ENCODE measurements at regions not wholly inside any gene's neighbourhood (a gene's known extent, or its start where the extent isn't known, plus 50 kb on each side); places are given as distances from the start of the nearest gene placed in this dataset.

DNA sequence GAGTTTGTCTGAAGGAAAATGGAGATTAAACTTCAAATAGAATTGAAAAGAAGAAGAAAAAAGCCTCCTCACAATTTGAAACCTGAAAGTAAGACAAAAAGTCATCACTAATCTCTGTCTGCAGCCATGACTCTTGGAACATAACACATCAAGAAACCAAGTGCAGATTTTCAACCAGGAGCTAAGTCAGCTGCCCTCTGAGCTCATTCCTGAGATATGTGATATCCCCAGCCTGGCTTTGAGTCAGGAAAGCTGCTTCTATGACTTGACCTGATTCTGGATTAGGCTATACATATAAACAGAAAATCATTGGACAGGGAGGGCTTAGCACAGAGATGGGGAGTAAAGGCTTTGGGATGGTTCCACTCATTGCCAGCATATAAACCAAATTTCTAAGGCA lies 891.4 kb downstream of the TFAP2A start:
- no peak for DNase-seq

- no peak for DNase-seq
These were observed 892.8 kb downstream of the TFAP2A start for GRCh38 chr6:9522101-9522500.

- DNase-seq, result no peak
These were observed 893.7 kb downstream of the TFAP2A start for GRCh38 chr6:9521152-9521530.

GRCh38 chr6:9520417-9521151 lies 894.3 kb downstream of the TFAP2A start:
- no peak for DNase-seq

DNA sequence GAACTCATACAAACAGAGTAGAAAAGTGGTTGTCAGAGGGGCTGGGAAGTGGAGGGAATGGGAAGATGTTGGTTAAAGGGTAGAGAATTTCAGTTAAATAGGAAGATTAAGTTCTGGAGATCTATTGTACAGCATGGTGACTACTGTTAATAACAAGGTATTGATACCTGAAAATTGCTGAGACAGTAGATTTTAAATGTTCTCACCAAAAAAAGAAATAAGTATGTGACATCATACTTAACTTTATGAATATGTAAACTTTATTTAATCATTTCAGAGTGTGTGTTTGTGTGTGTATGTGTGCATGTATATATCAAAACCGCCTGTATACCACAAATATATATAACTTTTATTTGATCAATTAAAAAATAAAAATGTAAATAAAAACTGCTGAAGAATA lies 896.4 kb downstream of the TFAP2A start:
- DNase-seq, result no peak

- no peak for DNase-seq
These were observed 897.1 kb downstream of the TFAP2A start for GRCh38 chr6:9517806-9518205.

DNA sequence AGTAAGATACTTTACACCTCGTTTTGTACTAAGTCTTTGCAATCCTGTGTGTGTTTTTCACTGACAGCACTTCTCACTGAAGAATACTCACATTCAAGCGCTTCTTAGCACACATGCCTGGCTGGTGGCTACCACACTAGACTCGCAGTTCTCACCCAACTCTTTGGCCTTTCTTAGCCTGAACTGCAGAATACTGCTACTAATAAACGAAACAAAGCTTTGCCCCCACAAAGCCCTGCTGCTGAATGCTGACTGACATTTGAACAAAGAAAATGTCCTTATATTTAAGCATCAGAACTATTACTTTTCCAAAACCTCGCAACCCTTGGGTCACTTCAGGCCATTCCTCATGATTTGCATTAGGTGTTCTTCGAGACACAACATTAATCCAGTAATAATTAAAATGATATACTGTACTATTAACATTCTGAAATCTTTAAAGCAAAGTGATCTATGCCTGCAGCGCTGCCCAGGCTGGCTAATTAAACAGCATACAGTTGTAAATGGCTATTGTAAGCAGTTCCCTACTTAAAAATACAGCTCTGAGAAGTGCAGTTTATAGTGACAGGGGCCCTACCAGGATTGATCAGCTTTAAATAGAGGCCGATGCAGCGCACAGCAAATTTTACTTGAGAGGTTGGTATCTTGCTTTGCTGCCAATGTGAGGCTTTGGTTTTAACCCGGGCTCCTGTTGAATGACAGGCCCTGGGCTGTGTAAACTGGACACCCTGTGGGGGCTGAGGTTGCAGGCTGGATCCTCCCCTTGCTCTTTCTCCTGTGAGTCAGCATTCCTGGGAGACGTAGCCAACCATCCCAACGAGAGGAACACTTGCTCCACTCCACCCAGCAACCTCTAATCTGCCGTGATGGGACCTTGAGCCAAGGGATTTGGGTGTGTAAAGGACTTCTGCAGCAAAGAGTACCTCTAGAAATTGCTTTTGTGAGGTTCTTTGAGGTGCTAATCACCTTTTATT lies 899.0 kb downstream of the TFAP2A start:
- no peak for DNase-seq

DNA sequence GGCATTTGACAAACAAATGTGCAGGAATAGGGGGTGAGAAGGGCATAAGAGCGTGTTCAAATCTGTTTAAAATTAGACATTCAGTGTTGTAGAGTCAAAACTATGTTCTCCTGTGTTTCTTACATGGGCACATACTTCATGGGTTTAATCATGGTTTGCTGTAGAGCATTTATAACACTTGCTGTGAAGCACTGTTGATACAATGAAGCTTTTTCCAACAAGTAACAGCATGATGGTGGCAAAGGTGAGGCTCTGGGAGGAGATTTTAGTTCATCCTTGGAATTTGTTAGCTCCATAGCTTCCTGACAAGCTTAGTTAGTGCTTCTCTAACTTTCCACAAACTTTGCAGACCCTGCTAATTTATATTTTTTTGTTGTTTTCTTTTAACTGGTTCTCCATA lies 900.7 kb downstream of the TFAP2A start:
- no peak for DNase-seq

GRCh38 chr6:9511157-9511556 lies 903.7 kb downstream of the TFAP2A start:
- DNase-seq, result no peak

DNA sequence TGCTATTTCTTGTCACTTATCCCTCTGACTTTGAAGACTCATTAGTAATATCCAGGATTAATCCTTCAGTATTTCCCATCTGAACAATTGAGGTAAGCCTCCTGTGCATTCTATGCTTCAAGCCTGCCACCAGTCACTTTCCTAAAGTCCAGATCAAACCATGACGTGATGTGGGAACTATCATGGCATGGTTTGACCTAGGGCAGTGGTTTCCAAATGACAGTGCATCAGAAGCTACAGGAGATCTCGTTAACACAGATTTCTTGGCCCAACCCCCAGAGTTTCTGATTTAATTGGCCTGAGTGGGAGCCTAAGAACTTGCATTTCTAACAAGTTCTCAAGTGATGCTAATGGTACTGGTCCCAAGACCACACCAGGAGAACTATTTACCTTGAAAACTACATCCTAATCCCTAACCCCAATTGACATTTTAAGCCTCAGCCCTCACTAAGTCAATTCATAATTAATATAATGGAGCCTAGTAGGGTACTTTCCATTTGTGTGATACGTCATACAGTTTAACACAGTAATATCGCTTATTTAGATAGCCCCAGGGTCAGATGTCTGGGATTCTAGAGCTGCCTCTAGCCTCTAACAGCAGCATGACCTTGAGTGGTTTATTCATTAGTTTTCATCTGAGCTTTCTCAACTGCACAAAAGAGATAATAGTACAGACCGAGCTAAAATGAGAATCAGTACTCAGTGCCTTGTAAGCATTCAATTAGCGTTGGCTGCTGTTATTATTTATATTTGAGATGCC lies 907.6 kb downstream of the TFAP2A start:
- DNase-seq, result no peak

- DNase-seq, result no peak
These were observed 910.7 kb downstream of the TFAP2A start for GRCh38 chr6:9504191-9504590.

GRCh38 chr6:9503111-9503761 lies 911.6 kb downstream of the TFAP2A start:
- no peak for DNase-seq

DNA sequence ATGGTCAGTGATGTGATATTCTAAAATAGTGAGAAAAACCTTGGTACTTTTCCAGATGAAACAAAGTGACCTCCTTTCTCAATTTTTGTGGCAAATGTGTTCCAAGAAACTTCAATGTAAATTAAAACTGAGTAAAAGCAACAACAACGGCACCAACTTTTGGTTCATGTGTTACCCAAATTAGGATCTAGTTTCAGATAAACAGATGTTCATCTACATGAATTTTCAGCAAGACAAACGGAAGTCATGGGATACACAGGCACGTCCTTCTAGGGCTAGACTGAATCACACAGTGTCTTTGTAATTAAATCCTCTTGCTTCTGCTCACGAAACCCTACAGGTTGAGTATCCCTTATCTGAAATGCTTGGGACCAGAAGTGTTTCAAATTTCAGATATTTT lies 915.2 kb downstream of the TFAP2A start:
- DNase-seq, result no peak

GRCh38 chr6:9496837-9497236 lies 918.0 kb downstream of the TFAP2A start:
- DNase-seq, result no peak

DNA sequence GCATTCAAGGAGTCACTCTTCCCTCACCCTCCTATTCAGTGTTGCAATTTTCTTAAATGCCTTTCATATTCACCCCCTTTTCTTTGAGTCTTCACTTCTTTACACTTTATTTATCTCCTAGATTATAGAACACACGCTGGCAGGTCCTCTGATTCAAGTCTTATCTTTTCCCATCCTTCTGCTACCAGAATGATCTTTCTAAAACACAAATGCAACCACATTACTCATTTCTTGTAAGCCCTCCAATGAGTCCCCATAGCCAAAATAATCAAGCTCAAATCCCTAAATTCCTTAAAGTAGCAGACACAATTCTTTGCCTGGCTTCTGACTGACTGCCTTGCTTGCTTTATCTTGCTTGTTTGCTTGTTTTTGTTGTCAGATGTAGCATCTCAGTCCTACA lies 920.0 kb downstream of the TFAP2A start:
- no peak for DNase-seq

DNA sequence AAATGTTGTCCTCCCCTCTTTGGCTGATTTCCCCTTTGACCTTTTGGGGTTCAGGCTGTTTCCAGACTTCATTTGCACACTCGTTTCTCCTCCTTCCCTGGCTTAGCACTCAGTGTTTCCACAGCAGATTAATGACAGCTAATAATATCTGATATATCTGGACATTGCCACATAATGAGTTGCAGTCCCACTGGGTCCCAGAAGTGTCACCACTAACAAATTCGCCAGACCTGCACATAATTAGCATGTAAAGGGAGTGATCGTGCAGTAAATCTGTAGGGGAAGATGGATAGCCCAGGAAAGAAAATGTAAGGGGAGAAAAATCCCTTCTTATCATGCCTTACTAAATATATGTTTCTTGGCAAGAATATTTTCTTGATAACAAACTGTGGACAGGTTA lies 922.1 kb downstream of the TFAP2A start:
- DNase-seq, result no peak

DNA sequence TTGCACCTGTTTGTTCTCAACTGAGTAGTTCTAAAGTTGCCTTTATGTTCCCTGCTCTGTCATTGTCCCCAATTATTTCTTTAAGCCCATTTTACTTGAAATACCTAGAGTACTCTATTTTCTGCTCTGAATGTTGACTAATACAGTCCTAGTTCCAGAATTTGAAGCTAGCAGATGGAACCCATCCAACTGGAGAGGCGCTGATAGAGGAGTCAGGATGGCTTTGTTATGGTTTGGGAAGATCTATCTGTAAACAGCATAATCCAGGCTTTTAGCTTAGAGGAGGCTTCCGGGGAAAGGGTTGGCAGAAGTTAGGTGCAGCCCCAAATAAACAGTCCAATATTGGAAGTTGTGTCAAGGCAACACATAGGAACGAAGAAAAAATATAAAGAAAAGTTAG lies 927.7 kb downstream of the TFAP2A start:
- no peak for DNase-seq

GRCh38 chr6:9485992-9486391 lies 928.9 kb downstream of the TFAP2A start:
- no peak for DNase-seq

DNA sequence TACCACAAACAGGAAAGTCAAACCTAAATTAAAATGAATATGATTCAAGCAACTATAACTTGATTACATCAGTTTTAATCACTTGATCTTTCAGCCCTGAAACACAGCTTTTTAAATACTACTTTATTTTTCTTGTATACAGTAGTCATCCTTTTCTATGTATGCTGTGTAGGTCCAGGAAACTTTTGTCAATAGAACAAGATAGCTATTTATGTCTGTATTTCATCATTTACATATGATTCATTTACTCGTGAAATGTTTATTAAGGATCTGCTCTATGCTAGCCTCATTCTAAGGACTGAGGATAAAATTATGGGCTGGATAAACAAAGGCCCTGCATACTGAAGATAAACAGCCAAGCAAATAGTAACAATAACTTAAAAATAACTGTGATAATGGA lies 930.2 kb downstream of the TFAP2A start:
- no peak for DNase-seq

GRCh38 chr6:9484091-9484490 lies 930.8 kb downstream of the TFAP2A start:
- DNase-seq, result no peak

- no peak for DNase-seq
These were observed 932.7 kb downstream of the TFAP2A start for GRCh38 chr6:9482030-9482738.

Measured in renal pelvis (tissue), 1 donor.